ENCODE measurements at regions not wholly inside any gene's neighbourhood (a gene's known extent, or its start where the extent isn't known, plus 50 kb on each side); places are given as distances from the start of the nearest gene placed in this dataset.

- TF ChIP-seq CTCF (IDR thresholded peaks at IDR 0.05 in 4 of 5, conservative IDR thresholded peaks at IDR 0.05 in 1 of 5) (no peak), POLR2A (IDR thresholded peaks at IDR 0.05) (no peak)
These were observed 181.8 kb upstream of the ARL4C start for GRCh38 chr2:234678711-234679110.
